ENCODE measurements at regions not wholly inside any gene's neighbourhood (a gene's known extent, or its start where the extent isn't known, plus 50 kb on each side); places are given as distances from the start of the nearest gene placed in this dataset.

- no peak overlapping the region for H3K27ac Mint-ChIP-seq
- no peaks in the 10 kb centered on the region for H3K9me3 Mint-ChIP-seq
- no peaks in the 10 kb centered on the region for H3K36me3 Mint-ChIP-seq (ENCODE audit: low read depth)
- Histone ChIP-seq H3K4me3 (no peak overlapping the region), H3K4me2 (no peak overlapping the region), H3K27ac (ENCODE audit: low read depth) (no peak overlapping the region), H3K79me2 (replicated peaks; ENCODE audit: insufficient read depth) (no peaks in the 10 kb centered on the region), H3K4me1 (ENCODE audit: insufficient read depth) (no peaks in the 10 kb centered on the region), H4K20me1 (replicated peaks; ENCODE audit: insufficient read depth) (no peaks in the 10 kb centered on the region), H3K27me3 (ENCODE audit: insufficient read depth) (no peaks in the 10 kb centered on the region), H2AFZ (peak overlapping the region; percentile 70), H3F3A (replicated peaks; ENCODE audit: low read depth) (no peaks in the 10 kb centered on the region), H3K36me3 (ENCODE audit: insufficient read depth) (no peaks in the 10 kb centered on the region; the same call in 1 of the 2 replicates), H3K9me2 (ENCODE audit: insufficient read depth) (no peaks in the 10 kb centered on the region)
- no peaks in the 10 kb centered on the region; the same call in 1 of the 3 replicates for H3K4me1 Mint-ChIP-seq
- TF ChIP-seq CREB1 (CRISPR knock-in tag; IDR thresholded peaks at IDR 0.05; ENCODE audit: low read depth) (no peak), EZH2 (IDR thresholded peaks at IDR 0.05; ENCODE audit: low read depth, unreplicated experiment) (no peak), STAT1 (IDR thresholded peaks at IDR 0.05; ENCODE audit: unreplicated experiment) (no peak), ZNF114 (CRISPR knock-in tag; IDR thresholded peaks at IDR 0.05) (no peak), ZNF331 (CRISPR knock-in tag; IDR thresholded peaks at IDR 0.05; ENCODE audit: low read depth) (no peak), EZH2phosphoT487 (IDR thresholded peaks at IDR 0.05; ENCODE audit: unreplicated experiment) (no peak), REST (IDR thresholded peaks at IDR 0.05; ENCODE audit: unreplicated experiment) (no peak), ETS1 (IDR thresholded peaks at IDR 0.05) (no peak), JUNB (IDR thresholded peaks at IDR 0.05; ENCODE audit: unreplicated experiment) (no peak), POLR2AphosphoS5 (IDR thresholded peaks at IDR 0.05; ENCODE audit: low read depth) (no peak), ZNF462 (CRISPR knock-in tag; IDR thresholded peaks at IDR 0.05) (no peak), CTCF (conservative IDR thresholded peaks at IDR 0.05; ENCODE audit: low read depth in 2 of 2) (no peak), NANOG (IDR thresholded peaks at IDR 0.05; ENCODE audit: borderline replicate concordance) (no peak)
- DNase-seq (ENCODE audit: low spot score) (no peak), ATAC-seq (no peak)
- no peak overlapping the region for H3K4me3 Mint-ChIP-seq
- peaks cover 1% of the 10 kb centered on the region for H3K27me3 Mint-ChIP-seq (ENCODE audit: insufficient read depth, low read depth, poor library complexity)
Measured at GRCh38 chr3:82186017-82186416, 424.6 kb upstream of the GBE1 start.
